Brain microvascular endothelial cell (primary cell): ENCODE measurements at regions not wholly inside any gene's neighbourhood (a gene's known extent, or its start where the extent isn't known, plus 50 kb on each side); places are given as distances from the start of the nearest gene placed in this dataset.

ENCODE experiments used
- DNase-seq: peaks from one replicate; pipeline ENCODE4 v3.0.0-alpha.2; 2020
- H3K27ac ChIP-seq: fragments of 250-450 bp; sonication (Bioruptor Pico); 2 replicates; pipeline ENCODE4 v1.5.1; 2020; ENCODE audit warnings: mild to moderate bottlenecking, moderate library complexity
- H3K27me3 ChIP-seq: fragments of 250-450 bp; sonication (Bioruptor Pico); replicated peaks from 2 replicates; pipeline ENCODE4 v1.5.1; 2020; ENCODE audit warnings: mild to moderate bottlenecking
- H3K36me3 ChIP-seq: fragments of 250-450 bp; sonication (Bioruptor Pico); replicated peaks from 2 replicates; pipeline ENCODE4 v1.5.1; 2020; ENCODE audit warnings: mild to moderate bottlenecking
- H3K4me3 ChIP-seq: 2 replicates; pipeline ENCODE4 v1.5.1; 2011; ENCODE audit warnings: low read depth, mild to moderate bottlenecking, control low read depth, low read length, moderate library complexity
- CTCF ChIP-seq: IDR thresholded peaks from 2 replicates; pipeline ENCODE4 v1.5.1; 2011; ENCODE audit warnings: low read depth, mild to moderate bottlenecking, moderate library complexity, low read length, control low read depth, inconsistent platforms; ENCODE audit errors: missing control alignments
- in situ Hi-C: cut with HindIII; loops from 2 replicates; pipeline ENCODE4 v1.10.0; 2017; ENCODE audit warnings: low sequenced_read_pairs, low pct_ligation_motif_present

DNA sequence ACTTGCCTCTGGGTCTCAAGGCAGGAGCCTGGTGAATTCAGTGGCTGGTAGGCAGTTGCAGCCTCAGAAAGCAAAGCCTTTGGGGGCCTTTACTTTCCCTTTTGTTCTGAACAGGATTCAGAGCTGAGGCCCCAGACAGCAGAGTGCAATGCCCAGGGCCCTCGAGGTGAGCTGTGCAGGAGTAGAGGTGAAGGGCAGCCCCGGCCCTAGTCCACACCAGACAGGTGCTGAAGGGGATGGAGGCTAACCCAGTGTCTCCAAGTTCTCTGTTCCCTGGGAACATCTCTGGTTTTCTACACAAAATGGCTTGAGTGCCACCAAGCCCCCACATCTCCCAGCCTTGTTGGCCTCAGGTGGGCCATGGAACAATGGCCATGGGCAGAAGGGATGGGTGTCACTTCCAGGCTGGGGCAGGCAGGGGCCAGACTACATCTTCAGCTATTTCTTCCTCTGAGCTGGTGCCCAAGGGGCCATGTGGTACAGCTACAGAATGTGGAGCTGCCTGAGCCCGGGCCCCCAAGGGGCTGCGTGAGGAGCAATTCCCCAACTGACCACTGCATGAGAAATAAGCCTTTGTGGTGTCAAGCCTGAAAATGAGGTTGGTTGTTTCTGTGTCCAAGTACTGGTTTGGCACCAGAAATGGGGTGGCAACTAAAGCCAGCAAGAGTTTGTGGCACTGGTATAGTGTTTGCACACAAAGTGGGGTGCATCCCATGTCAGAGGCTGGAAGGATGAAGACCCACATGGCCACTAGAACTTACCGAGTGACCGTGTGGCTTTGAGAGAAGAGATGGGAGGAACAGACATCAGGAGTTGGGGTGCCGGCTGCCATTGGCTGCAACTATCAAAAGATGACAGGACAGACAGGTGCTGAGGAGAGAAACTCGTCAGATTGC lies 57.8 kb downstream of the BARX1 start:
- Histone ChIP-seq H3K27me3 (no peaks in the 10 kb centered on the region), H3K27ac (no peak overlapping the region), H3K36me3 (no peaks in the 10 kb centered on the region), H3K4me3 (no peak overlapping the region)
- in situ Hi-C loops, result no loop called here
- no peak for TF ChIP-seq CTCF
- no peak for DNase-seq

DNA sequence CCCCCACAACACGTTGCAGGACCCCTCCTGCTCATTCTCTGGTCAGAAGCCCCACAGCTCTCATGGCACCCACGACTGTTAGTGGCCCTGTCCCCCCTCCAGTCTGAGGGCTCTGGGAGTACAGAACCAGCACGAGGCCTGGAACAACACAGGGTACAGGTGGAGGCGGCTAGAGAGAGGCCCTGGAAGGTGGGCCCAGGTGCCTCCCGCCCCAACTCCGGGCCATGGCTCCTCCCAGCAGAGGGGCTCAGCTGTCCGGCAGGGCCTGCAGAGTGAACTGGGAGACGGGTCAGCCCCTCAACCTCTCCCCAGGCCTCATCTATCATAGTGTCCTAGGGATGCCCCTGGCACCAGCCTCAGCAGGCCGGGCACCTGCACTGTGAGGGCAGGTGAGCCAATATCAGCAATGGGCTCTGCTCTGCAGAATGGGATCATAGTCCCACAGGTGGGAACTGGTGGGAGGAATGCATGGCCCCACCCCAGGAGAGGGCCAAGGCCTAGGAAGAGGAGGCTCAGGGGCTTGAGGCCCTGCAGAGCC lies 58.6 kb downstream of the BARX1 start:
- no peak overlapping the region for H3K4me3 ChIP-seq
- H3K27me3 ChIP-seq, result no peaks in the 10 kb centered on the region
- H3K27ac ChIP-seq, result no peak overlapping the region
- no peak for DNase-seq
- H3K36me3 ChIP-seq, result no peaks in the 10 kb centered on the region
- no peak for TF ChIP-seq CTCF
- in situ Hi-C loops, result no loop called here

GRCh38 chr9:93896093-93896492 lies 59.1 kb downstream of the BARX1 start:
- DNase-seq, result no peak
- Histone ChIP-seq H3K4me3 (no peak overlapping the region), H3K27me3 (no peaks in the 10 kb centered on the region), H3K36me3 (no peaks in the 10 kb centered on the region), H3K27ac (no peak overlapping the region)
- in situ Hi-C loops, result no loop called here
- no peak for TF ChIP-seq CTCF

DNA sequence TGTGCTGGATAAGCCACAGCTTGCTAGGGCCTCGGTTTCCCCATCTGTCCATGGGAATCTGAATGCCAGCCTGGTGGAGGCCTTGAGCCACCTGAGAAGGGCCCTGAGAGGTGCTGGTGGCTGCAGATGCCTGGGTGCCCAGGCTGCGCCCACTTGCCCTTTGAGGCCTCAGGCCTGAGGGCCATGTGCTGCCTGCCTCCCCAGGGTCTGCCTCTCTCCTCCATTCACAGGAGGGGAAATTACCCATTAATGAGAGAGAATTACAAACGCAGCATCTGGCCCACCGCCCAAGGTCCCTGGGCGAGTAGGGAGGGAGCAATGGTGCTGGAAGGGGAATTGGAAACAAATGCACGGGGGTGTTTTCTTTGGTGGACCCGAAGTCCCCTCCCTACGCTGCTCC lies 59.6 kb downstream of the BARX1 start:
- Histone ChIP-seq H3K27ac (no peak overlapping the region), H3K27me3 (no peaks in the 10 kb centered on the region), H3K36me3 (no peaks in the 10 kb centered on the region), H3K4me3 (no peak overlapping the region)
- in situ Hi-C loops, result no loop called here
- TF ChIP-seq CTCF, result no peak
- no peak for DNase-seq

DNA sequence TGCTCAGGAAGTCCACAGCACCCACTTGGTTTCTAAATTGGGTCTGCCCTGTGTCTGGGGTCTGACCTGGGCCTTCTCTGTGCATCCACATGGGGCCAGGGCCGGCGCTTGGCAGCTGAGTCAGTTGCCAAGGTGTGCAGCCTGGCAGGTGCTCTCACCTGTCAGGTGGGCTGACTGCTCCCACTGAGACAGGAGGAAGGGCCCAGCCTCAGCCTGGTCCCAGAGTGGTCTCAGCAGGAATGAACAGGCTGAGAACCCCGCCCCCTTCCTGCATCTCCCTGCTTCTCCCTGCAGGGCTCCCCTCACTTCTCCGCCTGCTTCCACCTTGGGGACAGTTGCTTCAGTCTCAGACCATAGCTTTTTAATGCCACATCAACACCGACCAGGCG lies 60.5 kb downstream of the BARX1 start:
- H3K4me3 ChIP-seq, result no peak overlapping the region
- TF ChIP-seq CTCF, result no peak
- no peaks in the 10 kb centered on the region for H3K36me3 ChIP-seq
- no peak for DNase-seq
- H3K27me3 ChIP-seq, result no peaks in the 10 kb centered on the region
- in situ Hi-C loops, result no loop called here
- H3K27ac ChIP-seq, result no peak overlapping the region
